GM23248 (cell line): ENCODE measurements at regions not wholly inside any gene's neighbourhood (a gene's known extent, or its start where the extent isn't known, plus 50 kb on each side); places are given as distances from the start of the nearest gene placed in this dataset.

ENCODE experiments used
- EZH2 ChIP-seq: fragments of 200-600 bp; sonication (generic); IDR thresholded peaks from 2 replicates; pipeline ENCODE4 v1.6.1; 2018; ENCODE audit warnings: antibody characterized with exemption, mild to moderate bottlenecking; ENCODE audit not compliant: insufficient read depth, poor library complexity, severe bottlenecking
- EZH2phosphoT487 ChIP-seq: fragments of 200-600 bp; sonication (generic); IDR thresholded peaks from 2 replicates; pipeline ENCODE4 v1.6.1; 2018; ENCODE audit warnings: antibody characterized with exemption, moderate library complexity, mild to moderate bottlenecking, low read depth; ENCODE audit not compliant: insufficient read depth

- TF ChIP-seq EZH2phosphoT487 (peak; percentile 94), EZH2 (no peak)
These were observed 70.8 kb upstream of the STARD4 start for GRCh38 chr5:111582993-111583601.
